GM04503 (cell line): ENCODE measurements at regions not wholly inside any gene's neighbourhood (a gene's known extent, or its start where the extent isn't known, plus 50 kb on each side); places are given as distances from the start of the nearest gene placed in this dataset.
A peak's percentile ranks its signal among the peaks of the same experiment; 100 is the strongest.

Source experiments
- DNase-seq: peaks from one replicate; pipeline ENCODE4 v3.0.0-alpha.2; 2012; ENCODE audit warnings: low read depth

DNA sequence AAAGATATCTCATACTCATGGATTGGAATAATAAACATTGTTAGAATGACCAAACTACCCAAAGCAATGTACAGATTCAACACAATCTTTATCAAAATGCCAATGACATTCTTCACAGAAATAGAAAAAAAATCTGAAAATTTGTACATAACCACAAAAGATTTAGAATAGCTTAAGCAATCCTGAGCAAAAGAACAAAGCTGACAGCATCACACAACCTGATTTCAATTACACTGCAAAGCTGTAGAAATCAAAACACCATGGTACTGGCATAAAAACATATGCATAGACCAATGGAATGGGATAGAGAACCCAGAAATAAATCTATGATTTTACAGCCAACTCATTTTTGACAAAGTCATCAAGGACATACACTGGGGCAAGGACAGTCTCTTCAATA, 130.0 kb upstream of the TMEM72 start:
- no peak for DNase-seq

- DNase-seq, result no peak
These were observed 124.8 kb upstream of the TMEM72 start for GRCh38 chr10:44786286-44786850.

- DNase-seq, result no peak
These were observed 123.6 kb upstream of the TMEM72 start for GRCh38 chr10:44787480-44788075.

DNA sequence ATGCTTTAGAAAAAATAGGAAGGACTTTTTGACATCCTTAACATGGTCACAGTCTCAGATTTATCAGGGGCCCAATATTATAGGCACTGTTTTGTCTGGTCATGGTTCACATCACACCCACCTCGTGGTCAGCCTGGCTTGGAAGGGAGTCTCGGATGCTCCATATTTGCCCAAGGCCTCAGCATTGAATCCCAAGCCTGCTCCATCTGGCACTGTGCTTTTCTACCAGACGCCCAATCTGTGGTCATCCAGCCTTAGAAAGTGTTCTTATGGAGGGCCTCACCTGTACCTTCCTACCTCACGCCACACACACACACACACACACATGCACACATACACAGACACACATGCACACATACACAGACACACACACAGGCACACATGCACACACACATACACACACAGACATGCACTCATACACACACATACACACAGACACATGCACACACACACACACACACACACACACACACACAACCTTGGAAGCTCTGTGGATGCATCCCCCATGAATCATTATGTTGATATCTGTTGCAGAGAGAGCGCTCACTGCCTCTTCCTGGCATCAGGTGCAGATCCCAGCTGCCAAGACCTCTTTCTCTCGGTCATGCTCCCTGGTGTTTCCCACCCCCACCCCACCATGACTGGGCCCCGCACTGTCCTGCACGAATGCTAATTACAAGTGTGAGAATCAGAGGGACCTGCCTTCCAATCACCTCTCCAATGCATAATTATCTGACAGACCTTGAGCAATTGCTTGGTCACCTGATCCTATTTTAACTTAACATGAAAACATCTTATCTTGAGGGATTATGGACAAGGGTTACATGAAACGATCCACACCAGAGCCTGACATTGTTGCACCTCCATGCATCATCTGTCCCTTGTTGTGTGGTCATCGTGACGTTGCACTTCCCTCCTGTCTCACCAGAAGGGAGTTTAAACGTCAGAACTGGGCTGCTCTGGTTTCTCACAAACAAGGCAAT, 122.7 kb upstream of the TMEM72 start:
- no peak for DNase-seq

DNA sequence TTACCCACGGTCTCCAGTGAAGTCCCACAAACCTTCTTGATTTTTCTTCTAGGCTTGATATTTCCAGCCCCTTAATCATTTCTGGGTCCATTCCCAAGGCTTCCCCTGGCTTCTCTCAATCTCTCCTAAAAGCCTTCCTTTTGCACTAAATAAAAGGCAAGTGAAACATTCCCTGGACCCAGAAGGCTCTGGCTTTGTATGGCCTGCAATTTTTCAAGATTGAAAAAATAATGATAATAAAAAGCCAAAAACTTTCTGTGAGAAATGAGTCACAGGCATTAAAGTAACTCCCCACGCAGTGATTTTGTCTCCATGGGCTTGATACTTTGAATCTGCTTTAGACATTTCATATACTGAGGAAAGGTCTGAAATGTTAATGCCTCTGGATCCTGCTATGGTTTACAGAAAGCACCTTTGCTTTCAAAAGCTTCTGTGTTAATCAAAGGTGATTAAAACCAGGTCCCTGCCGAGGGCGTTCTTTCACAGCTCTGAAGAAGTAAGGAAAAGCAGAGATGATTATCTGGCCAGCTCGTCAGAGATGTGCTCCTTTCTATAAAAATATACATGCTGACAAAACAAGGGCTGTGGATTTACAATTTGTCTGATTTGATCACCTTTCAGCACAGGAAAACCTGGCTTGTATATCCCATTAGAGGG, 118.9 kb upstream of the TMEM72 start:
- DNase-seq, result no peak

GRCh38 chr10:44799966-44800365, 111.2 kb upstream of the TMEM72 start:
- DNase-seq, result no peak

DNA sequence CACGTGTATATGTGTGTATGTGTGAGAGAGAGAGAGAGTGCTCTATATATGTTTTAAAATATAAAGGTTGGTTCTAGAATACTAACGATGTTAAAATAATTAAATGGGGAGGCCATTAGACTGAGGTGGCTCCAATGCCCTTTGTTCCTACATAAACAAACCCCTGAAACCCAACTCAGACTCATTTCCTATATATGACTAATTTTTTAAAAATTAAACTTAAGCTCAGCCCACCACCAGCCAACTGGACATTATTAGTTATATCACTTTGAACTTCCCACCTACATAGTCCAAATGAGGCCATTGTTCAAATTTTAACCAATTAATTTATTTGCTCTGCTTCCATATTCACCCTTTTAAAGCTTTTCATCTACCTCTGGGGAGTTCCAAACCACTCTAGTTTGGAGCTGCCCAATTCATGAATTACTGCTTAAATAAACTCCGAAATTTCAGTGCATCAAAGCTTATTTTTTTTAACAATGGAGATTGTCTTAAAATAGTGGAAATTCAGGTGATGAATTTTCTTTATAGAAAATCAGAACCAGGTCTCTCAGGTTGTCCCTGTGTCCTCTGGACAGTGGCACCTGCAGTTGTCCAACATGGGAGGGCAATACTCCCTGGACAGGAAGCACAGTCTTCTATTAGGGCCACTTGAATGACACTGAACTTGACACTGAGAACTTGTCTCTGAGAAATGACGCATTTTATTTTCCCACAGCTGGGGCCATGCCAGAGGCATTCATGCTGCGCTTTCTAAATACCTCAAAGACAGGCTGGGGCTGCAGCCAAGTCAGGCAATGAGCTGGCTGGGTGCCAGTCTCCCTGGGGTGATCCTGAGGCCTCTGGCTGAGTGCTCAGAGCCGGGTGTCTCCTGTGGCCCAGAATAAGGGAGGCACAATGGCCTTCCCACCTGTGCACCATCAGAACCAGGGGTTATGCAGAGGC, 109.5 kb upstream of the TMEM72 start:
- DNase-seq, result peak; percentile 39

GRCh38 chr10:44803862-44804261, 107.3 kb upstream of the TMEM72 start:
- DNase-seq, result no peak

DNA sequence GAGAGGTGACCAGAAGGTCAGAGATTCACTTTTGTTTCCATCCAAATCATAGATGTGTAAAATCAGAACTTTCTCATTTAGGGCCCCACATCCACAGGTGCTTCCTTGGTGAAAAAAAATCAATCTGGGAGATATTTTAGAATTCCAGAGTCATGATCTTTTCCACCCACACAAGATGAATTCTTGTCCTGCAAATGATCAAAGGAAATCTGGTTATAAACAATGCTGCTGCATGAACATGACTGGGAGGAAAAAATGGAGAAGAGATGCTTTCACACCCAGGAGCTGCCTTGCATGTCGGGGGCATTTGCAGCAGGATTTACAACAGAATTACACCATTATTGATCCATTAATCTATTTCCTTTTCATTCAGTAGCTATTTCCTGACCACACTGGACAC, 106.5 kb upstream of the TMEM72 start:
- no peak for DNase-seq

DNA sequence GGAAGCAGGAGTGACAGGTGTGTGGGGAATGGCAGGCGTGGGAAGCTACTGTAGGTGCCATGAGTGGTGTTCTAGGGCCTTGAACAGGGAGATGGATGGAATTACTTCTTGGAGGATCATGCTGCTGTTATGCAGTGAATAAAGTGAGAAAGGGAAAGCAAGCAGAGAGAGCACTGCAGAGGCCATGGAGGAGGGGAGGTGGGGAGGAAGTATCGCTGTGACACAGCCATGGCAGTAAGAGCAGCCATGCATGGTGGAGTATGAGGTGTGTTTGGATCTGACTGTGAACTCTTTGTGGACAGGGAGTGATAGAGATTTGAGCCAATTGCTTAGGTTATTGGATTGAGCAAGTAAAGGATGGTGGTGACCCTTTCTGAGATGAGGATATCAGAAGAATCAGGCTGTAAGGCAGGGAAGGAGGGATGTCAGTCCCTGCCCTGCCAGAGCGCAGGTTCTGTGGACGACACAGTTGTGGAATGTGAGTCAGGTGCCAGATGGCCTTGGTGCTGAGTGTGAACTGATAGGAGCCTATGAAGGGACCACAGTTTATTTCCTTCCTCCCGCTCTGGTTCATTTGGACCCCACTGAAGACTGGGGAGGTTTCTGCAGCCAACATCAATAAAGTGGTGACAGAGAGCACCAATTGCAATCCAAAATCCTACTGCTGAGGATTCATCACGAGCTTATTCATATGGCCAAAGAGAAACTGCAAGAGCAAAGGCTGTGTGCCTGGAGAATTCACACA, 105.5 kb upstream of the TMEM72 start:
- DNase-seq, result no peak

DNA sequence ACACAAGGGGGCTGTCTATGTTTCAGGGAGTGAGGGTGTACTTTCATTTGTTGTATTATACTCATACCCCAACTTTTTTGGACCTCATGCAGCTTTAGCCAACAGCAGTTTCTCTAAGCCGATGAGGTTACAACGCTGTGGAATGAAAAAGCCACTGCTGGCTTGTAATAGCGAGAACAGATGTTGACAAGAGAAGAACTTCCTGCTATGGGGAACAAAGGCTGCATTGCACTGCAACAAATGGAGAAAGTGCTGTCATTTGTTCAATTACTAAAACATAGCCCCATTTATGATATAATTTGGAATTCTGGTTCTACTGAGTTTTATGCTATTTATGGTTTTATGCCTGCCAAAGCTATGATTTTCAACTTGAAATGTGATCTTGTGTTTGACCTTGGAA, 104.2 kb upstream of the TMEM72 start:
- DNase-seq, result no peak

DNA sequence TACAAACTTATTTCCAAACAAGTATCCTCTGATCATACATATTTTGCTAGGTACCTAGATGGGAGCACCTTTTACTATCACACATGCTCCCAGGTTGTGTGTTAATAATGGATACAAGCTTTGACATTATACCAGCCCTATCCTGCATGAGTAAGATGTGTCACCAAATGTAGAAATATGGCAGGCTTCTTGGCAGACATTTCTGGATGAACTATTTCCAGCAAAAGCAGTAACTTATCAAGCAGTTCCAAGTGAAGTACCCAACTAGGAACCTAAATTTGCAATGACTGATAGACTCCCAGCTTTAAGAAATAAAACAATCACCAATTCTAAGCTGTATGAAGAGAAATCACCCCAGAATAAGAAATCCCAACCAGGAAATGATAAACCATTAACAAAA, 103.7 kb upstream of the TMEM72 start:
- DNase-seq, result no peak

- DNase-seq, result no peak
These were observed 101.5 kb upstream of the TMEM72 start for GRCh38 chr10:44809647-44810046.

GRCh38 chr10:44811072-44811471, 100.1 kb upstream of the TMEM72 start:
- DNase-seq, result no peak

- DNase-seq, result no peak
These were observed 97.9 kb upstream of the TMEM72 start for GRCh38 chr10:44813201-44813600.

- no peak for DNase-seq
These were observed 96.2 kb upstream of the TMEM72 start for GRCh38 chr10:44814929-44815328.

DNA sequence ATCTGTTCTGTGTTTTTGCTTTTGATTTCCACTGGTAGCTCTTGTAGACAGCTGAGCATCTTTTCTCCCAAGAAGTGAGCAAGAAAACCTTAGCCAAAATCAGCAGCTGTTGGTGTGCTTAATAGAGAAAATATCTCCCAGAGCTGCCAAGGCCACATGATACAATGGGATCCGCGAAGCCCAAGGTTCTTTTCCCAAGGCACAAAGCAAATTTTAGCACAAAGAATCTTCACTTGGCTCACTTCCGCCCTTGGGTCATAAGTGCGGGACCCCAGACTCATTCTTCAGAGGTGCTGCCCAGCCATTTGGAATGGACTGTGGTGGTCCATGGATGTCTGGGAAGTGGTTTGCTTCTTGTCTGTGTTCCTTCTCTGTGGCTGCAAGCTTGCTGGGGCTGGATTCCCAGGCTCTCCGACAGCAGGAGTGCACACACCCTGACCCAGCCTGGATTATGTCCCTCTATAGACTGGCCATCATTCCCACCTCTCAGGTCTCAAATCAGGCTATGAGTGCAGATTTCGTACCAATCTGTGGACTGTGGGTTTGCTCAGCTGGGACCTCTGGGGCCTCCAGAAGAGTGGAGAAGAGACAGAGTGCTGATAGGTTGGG, 93.0 kb upstream of the TMEM72 start:
- no peak for DNase-seq

DNA sequence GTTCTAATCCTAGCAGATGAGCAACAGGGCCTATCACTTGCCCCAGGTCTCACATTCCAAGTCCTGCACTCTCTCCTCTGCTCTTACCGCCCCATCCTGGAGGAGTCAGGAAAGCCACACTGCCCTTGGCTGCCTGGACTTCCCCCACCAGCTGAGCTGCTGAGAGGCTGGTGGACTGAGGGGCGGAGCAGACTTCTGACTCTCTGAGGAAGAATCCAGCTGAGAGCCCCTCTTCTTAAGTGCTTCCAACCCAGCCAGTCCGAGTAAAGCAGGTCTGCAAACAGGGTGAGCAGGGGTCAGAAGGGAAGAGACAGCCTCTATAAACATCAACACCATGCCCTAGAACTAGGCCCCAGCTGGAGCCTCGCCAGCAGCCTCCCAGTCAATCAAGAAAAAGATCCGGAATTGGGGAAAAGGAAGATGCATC, 92.4 kb upstream of the TMEM72 start:
- DNase-seq, result no peak

DNA sequence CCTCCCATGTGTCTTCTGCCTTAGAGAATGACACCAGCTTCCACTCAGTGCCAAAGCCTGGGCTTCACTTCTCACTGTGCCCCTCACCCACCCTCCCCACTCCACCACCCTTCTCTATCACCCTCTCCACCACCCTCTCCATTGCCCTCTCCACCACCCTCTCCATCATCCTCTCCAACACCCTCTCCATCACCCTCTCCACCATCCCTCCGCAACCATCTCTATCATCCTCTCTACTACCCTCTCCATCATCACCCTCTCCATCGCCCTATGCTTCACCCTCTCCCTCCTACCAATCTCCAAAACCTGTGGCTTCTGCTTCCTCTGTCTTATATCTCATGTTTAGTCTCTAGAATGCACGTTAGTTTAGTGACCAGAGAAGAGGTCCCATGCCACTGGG, 91.0 kb upstream of the TMEM72 start:
- no peak for DNase-seq

- DNase-seq, result no peak
These were observed 89.8 kb upstream of the TMEM72 start for GRCh38 chr10:44821290-44821689.
